Adrenal gland (tissue), 5 donors: ENCODE measurements at regions not wholly inside any gene's neighbourhood (a gene's known extent, or its start where the extent isn't known, plus 50 kb on each side); places are given as distances from the start of the nearest gene placed in this dataset.

Source experiments
- POLR2A ChIP-seq, 2 donors: fragments of 450-650 bp; IDR thresholded peaks; one replicate each; pipeline ENCODE4 v1.6.1; 2017; ENCODE audit warnings: antibody characterized with exemption in 2 of 2, mild to moderate bottlenecking in 2 of 2, moderate library complexity in 1 of 2
- TF ChIP-seq, protein P1 (sequence below), 6 experiments: fragments of 450-650 bp in 4 of 6; fragments of 200-600 bp in 2 of 6; sonication (generic) in 1 of 6; IDR thresholded peaks; 1 replicate in 5 of 6; 2 replicates in 1 of 6; pipeline versions ENCODE4 v1.5.1 to v1.8.0; 2016 to 2021; ENCODE audit warnings: antibody characterized with exemption in 6 of 6, mild to moderate bottlenecking in 2 of 6, moderate library complexity in 1 of 6
- donor health status: DM: no; HTN: no; CAD: no.

DNA sequence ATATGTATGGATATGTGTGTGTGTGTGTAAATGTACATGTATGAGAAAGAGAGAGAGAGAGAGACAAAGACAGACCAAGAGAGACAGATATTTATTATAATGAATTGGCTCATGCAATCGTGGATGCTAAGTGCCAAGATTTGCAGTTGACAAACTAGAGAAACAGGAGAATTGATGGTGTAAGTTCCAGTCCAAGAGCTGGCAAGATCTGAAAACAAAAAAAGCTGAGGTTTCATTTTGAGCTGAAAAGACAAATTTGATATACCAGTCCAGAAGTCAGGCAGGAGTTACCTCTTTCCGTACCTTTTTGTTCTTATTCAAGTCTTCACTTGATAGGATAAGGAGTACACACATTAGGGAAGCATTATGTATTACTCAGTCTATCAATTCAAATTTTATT is 157.8 kb downstream of the COPS8 start:
- TF ChIP-seq POLR2A (IDR thresholded peaks at IDR 0.05), result no peak
- TF ChIP-seq, protein P1, sequence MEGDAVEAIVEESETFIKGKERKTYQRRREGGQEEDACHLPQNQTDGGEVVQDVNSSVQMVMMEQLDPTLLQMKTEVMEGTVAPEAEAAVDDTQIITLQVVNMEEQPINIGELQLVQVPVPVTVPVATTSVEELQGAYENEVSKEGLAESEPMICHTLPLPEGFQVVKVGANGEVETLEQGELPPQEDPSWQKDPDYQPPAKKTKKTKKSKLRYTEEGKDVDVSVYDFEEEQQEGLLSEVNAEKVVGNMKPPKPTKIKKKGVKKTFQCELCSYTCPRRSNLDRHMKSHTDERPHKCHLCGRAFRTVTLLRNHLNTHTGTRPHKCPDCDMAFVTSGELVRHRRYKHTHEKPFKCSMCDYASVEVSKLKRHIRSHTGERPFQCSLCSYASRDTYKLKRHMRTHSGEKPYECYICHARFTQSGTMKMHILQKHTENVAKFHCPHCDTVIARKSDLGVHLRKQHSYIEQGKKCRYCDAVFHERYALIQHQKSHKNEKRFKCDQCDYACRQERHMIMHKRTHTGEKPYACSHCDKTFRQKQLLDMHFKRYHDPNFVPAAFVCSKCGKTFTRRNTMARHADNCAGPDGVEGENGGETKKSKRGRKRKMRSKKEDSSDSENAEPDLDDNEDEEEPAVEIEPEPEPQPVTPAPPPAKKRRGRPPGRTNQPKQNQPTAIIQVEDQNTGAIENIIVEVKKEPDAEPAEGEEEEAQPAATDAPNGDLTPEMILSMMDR (IDR thresholded peaks at IDR 0.05), result no peak
